ENCODE measurements at regions not wholly inside any gene's neighbourhood (a gene's known extent, or its start where the extent isn't known, plus 50 kb on each side); places are given as distances from the start of the nearest gene placed in this dataset.

DNA sequence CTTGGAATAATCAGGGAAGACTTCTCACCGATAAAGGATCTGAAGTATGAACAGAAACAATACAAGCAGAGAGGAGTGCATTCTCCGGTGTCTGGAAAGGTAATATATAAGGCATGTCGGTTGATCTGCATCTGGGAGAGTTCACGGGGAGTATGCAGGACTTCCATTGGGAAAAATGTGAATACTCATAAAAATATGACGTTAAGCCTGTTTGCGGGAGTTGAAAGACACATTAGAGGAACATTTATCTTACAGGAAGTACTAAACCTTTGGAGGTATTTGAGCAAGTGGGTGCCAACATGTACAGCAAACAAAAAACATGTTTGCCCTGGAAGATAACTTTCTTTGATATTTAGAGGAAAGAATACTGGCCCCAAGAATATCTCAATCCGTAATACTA lies 286.8 kb downstream of the SLITRK6 start:
- Histone ChIP-seq H3K9ac (ENCODE audit: low read length) (no peak overlapping the region), H2AFZ (ENCODE audit: insufficient read depth, low read depth, low read length, poor library complexity, severe bottlenecking) (no peak overlapping the region), H4K20me1 (ENCODE audit: control insufficient read depth, insufficient read depth, low read length, poor library complexity, severe bottlenecking) (no peaks in the 10 kb centered on the region), H3K4me1 (ENCODE audit: control insufficient read depth in 2 of 2, insufficient read depth in 2 of 2, low read length in 2 of 2) (no peaks in the 10 kb centered on the region), H3K27ac (ENCODE audit: low read length in 2 of 2) (no peak overlapping the region), H3K9me3 (ENCODE audit: control extremely low read depth in 1 of 3, control insufficient read depth in 2 of 3, insufficient read depth in 1 of 3, low read length in 2 of 3) (peaks cover 0 to 14% (median 0%) of the 10 kb centered on the region in 3 donors), H3K79me2 (ENCODE audit: control insufficient read depth, insufficient read depth, low read length) (no peaks in the 10 kb centered on the region), H3K4me2 (replicated peaks; ENCODE audit: low read depth, low read length, poor library complexity, severe bottlenecking) (no peak overlapping the region), H3K27me3 (replicated peaks in 1 of 4; ENCODE audit: control extremely low read depth in 1 of 4, control insufficient read depth in 3 of 4, insufficient read depth in 4 of 4, low read length in 3 of 4) (no peaks in the 10 kb centered on the region), H3K4me3 (ENCODE audit: control extremely low read depth in 1 of 5, extremely low read depth in 1 of 5, insufficient read depth in 1 of 5, low read depth in 2 of 5, low read length in 4 of 5) (no peak overlapping the region), H3K36me3 (replicated peaks in 1 of 2; ENCODE audit: control extremely low read depth in 1 of 2, control insufficient read depth in 1 of 2, extremely low read depth in 1 of 2, insufficient read depth in 2 of 2, low read length in 1 of 2) (no peaks in the 10 kb centered on the region)
- Mint-ChIP-seq H3K9me3 (ENCODE audit: insufficient read depth) (peaks cover 5% of the 10 kb centered on the region), H3K27ac (no peak overlapping the region), H3K4me3 (no peak overlapping the region), H3K27me3 (no peaks in the 10 kb centered on the region), H3K4me1 (no peaks in the 10 kb centered on the region)
- no peak for DNase-seq
- ChIA-PET CTCF (no interaction called here), POLR2A (no interaction called here)
- 96% methylated on average over 4 of the region's 7 CpGs for WGBS (ENCODE audit: insufficient coverage)
- no peak for ATAC-seq (ENCODE audit: low read depth)
- TF ChIP-seq, protein P1, sequence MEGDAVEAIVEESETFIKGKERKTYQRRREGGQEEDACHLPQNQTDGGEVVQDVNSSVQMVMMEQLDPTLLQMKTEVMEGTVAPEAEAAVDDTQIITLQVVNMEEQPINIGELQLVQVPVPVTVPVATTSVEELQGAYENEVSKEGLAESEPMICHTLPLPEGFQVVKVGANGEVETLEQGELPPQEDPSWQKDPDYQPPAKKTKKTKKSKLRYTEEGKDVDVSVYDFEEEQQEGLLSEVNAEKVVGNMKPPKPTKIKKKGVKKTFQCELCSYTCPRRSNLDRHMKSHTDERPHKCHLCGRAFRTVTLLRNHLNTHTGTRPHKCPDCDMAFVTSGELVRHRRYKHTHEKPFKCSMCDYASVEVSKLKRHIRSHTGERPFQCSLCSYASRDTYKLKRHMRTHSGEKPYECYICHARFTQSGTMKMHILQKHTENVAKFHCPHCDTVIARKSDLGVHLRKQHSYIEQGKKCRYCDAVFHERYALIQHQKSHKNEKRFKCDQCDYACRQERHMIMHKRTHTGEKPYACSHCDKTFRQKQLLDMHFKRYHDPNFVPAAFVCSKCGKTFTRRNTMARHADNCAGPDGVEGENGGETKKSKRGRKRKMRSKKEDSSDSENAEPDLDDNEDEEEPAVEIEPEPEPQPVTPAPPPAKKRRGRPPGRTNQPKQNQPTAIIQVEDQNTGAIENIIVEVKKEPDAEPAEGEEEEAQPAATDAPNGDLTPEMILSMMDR (IDR thresholded peaks at IDR 0.05) = no peak
- no peak for TF ChIP-seq EZH2 (IDR thresholded peaks at IDR 0.05; ENCODE audit: borderline replicate concordance, insufficient read depth, low read depth, low read length, poor library complexity, severe bottlenecking)
- intact Hi-C loops (cut with micrococcal nuclease) = no loop called here

DNA sequence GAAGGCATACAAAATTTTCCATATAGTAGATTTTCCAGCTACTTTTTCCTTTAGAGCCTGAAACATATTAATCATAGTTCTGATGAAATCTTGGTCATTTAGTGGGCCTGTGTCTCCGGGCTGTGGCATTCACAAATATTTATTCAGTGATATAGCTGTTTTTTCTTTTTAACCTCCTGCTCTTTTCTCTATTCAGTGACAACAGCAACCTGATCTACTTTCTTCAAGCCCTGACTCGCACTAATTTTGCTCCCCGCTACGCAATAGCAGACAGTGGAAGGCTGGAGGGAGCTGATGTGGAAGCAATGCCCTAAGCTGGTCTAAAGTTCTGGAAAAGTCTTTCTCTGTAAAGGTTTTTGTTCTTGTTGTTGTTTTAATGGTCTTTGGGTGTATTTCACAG lies 289.7 kb downstream of the SLITRK6 start:
- ChIA-PET CTCF (no interaction called here), POLR2A (no interaction called here)
- H3K27me3 Mint-ChIP-seq = no peaks in the 10 kb centered on the region
- H3K4me1 Mint-ChIP-seq = no peaks in the 10 kb centered on the region
- H3K27ac Mint-ChIP-seq = no peak overlapping the region
- Histone ChIP-seq H3K9me3 (ENCODE audit: control extremely low read depth in 1 of 3, control insufficient read depth in 2 of 3, insufficient read depth in 1 of 3, low read length in 2 of 3) (peaks cover 0 to 14% (median 0%) of the 10 kb centered on the region in 3 donors), H3K4me1 (ENCODE audit: control insufficient read depth in 2 of 2, insufficient read depth in 2 of 2, low read length in 2 of 2) (no peaks in the 10 kb centered on the region), H3K79me2 (ENCODE audit: control insufficient read depth, insufficient read depth, low read length) (no peaks in the 10 kb centered on the region), H4K20me1 (ENCODE audit: control insufficient read depth, insufficient read depth, low read length, poor library complexity, severe bottlenecking) (no peaks in the 10 kb centered on the region), H2AFZ (ENCODE audit: insufficient read depth, low read depth, low read length, poor library complexity, severe bottlenecking) (no peak overlapping the region), H3K36me3 (replicated peaks in 1 of 2; ENCODE audit: control extremely low read depth in 1 of 2, control insufficient read depth in 1 of 2, extremely low read depth in 1 of 2, insufficient read depth in 2 of 2, low read length in 1 of 2) (no peaks in the 10 kb centered on the region), H3K27me3 (replicated peaks in 1 of 4; ENCODE audit: control extremely low read depth in 1 of 4, control insufficient read depth in 3 of 4, insufficient read depth in 4 of 4, low read length in 3 of 4) (no peaks in the 10 kb centered on the region), H3K4me2 (replicated peaks; ENCODE audit: low read depth, low read length, poor library complexity, severe bottlenecking) (no peak overlapping the region), H3K9ac (ENCODE audit: low read length) (no peak overlapping the region), H3K27ac (ENCODE audit: low read length in 2 of 2) (no peak overlapping the region), H3K4me3 (ENCODE audit: control extremely low read depth in 1 of 5, extremely low read depth in 1 of 5, insufficient read depth in 1 of 5, low read depth in 2 of 5, low read length in 4 of 5) (no peak overlapping the region)
- DNase-seq (no peak), ATAC-seq (ENCODE audit: low read depth) (no peak)
- intact Hi-C loops (cut with micrococcal nuclease) = no loop called here
- no peak for TF ChIP-seq EZH2 (IDR thresholded peaks at IDR 0.05; ENCODE audit: borderline replicate concordance, insufficient read depth, low read depth, low read length, poor library complexity, severe bottlenecking)
- TF ChIP-seq, protein P1 (IDR thresholded peaks at IDR 0.05) = no peak
- no peaks in the 10 kb centered on the region for H3K9me3 Mint-ChIP-seq (ENCODE audit: insufficient read depth)
- no CpG with 5 or more reads among the region's 4 CpGs for WGBS (ENCODE audit: insufficient coverage)
- H3K4me3 Mint-ChIP-seq = no peak overlapping the region

Data from B cell (primary cell).